A549 (cell line): ENCODE measurements at regions not wholly inside any gene's neighbourhood (a gene's known extent, or its start where the extent isn't known, plus 50 kb on each side); places are given as distances from the start of the nearest gene placed in this dataset.

Experiments
- ATAC-seq, 2 experiments: fragments of 200-7000 bp in 1 of 2; fragments of >200 bp in 1 of 2; cut with Nextera tagmentation in 1 of 2; cut with Tn5 transposase in 1 of 2; 3 replicates each; pipeline versions ENCODE4 v1.8.0 to v1.9.1; 2018 to 2020; ENCODE audit warnings: mild to moderate bottlenecking in 1 of 2, moderate library complexity in 1 of 2
- CTCF ChIA-PET: fragments of 300-600 bp; sonication (Branson Sonifier 250); formaldehyde crosslinking; extraction: SDS; loops from one replicate; lab custom pipeline; 2021; ENCODE audit warnings: antibody characterized with exemption, inconsistent platforms; lab: Yijun Ruan, JAX
- POLR2A ChIA-PET: fragments of 350-600 bp; formaldehyde crosslinking; extraction: SDS; loops from one replicate; lab custom pipeline; 2021; ENCODE audit warnings: antibody characterized with exemption, inconsistent platforms; lab: Yijun Ruan, JAX
- DNase-seq, 2 experiments: peaks; one replicate each; pipeline versions ENCODE4 v3.0.0 to v3.0.0-alpha.2; 2011 to 2016; ENCODE audit warnings: low read depth in 1 of 2, low spot score in 1 of 2
- FAIRE-seq: peaks from 2 replicates; lab custom pipeline; 2011; peaks lifted over from hg19 to GRCh38; lab: Jason Lieb, UNC
- H3K27ac ChIP-seq, 2 experiments: fragments of >200 bp; sonication (Bioruptor Twin); formaldehyde crosslinking; 3 replicates each; pipeline ENCODE4 v1.5.1; 2016 to 2017
- H3K4me1 ChIP-seq: fragments of >200 bp; sonication (Bioruptor Twin); formaldehyde crosslinking; 3 replicates; pipeline ENCODE4 v1.6.1; 2016
- H3K4me2 ChIP-seq: fragments of >200 bp; sonication (Bioruptor Twin); formaldehyde crosslinking; 3 replicates; pipeline ENCODE4 v1.6.1; 2016
- H3K4me3 ChIP-seq: fragments of >200 bp; sonication (Bioruptor Twin); formaldehyde crosslinking; 3 replicates; pipeline ENCODE4 v1.5.1; 2016
- H3K9me3 ChIP-seq: fragments of >200 bp; sonication (Bioruptor Twin); formaldehyde crosslinking; 3 replicates; pipeline ENCODE4 v1.6.1; 2016
- ATOH8 ChIP-seq: fragments of 250-450 bp; sonication (Bioruptor Pico); IDR thresholded peaks from 2 replicates; pipeline ENCODE4 v1.5.0; 2020; ENCODE audit warnings: low read depth, mild to moderate bottlenecking, moderate library complexity
- BCL3 ChIP-seq: fragments of >200 bp; sonication (Bioruptor Twin); formaldehyde crosslinking; IDR thresholded peaks from 3 replicates; pipeline ENCODE4 v1.6.1; 2016
- BHLHE40 ChIP-seq: IDR thresholded peaks from 2 replicates; pipeline ENCODE4 v1.6.1; 2012; ENCODE audit warnings: low read depth, low read length, inconsistent platforms
- CBX2 ChIP-seq: fragments of 200-600 bp; sonication (generic); IDR thresholded peaks from 2 replicates; pipeline ENCODE4 v1.6.1; 2016; ENCODE audit warnings: low read depth, mild to moderate bottlenecking, borderline replicate concordance
- CEBPB ChIP-seq, 2 experiments: fragments of >200 bp in 1 of 2; sonication (Bioruptor Twin) in 1 of 2; formaldehyde crosslinking in 1 of 2; IDR thresholded peaks; 2 replicates each; pipeline ENCODE4 v1.6.1; 2012 to 2016
- CHD2 ChIP-seq: fragments of 150-350 bp; IDR thresholded peaks from 2 replicates; pipeline ENCODE4 v1.6.1; 2014; ENCODE audit warnings: low read length; ENCODE audit not compliant: partially characterized antibody
- CHD4 ChIP-seq: fragments of 200-600 bp; sonication (generic); IDR thresholded peaks from 2 replicates; pipeline ENCODE4 v1.6.1; 2016; ENCODE audit warnings: antibody characterized with exemption, mild to moderate bottlenecking, borderline replicate concordance
- EHF ChIP-seq: fragments of 250-450 bp; sonication (Bioruptor Pico); IDR thresholded peaks from 2 replicates; pipeline ENCODE4 v1.5.0; 2020; ENCODE audit warnings: mild to moderate bottlenecking
- EP300 ChIP-seq, 2 experiments: fragments of >200 bp; sonication (Bioruptor Twin); formaldehyde crosslinking; IDR thresholded peaks; 2 replicates in 1 of 2; 3 replicates in 1 of 2; pipeline ENCODE4 v1.6.1; 2016 to 2017
- FOSL2 ChIP-seq, 2 experiments: fragments of 450-650 bp in 1 of 2; fragments of >200 bp in 1 of 2; sonication (Bioruptor Twin) in 1 of 2; formaldehyde crosslinking; IDR thresholded peaks; 2 replicates each; pipeline versions ENCODE4 v1.5.0 to v1.6.1; 2016 to 2020; ENCODE audit warnings: mild to moderate bottlenecking in 1 of 2, moderate library complexity in 1 of 2
- FOXS1 ChIP-seq: fragments of 250-450 bp; sonication (Bioruptor Pico); IDR thresholded peaks from 2 replicates; pipeline ENCODE4 v1.5.0; 2020; ENCODE audit warnings: mild to moderate bottlenecking, moderate library complexity
- GATA3 ChIP-seq: IDR thresholded peaks from 2 replicates; pipeline ENCODE4 v1.6.1; 2012; ENCODE audit warnings: borderline replicate concordance
- HDAC2 ChIP-seq: fragments of 200-600 bp; sonication (generic); IDR thresholded peaks from 2 replicates; pipeline ENCODE4 v1.6.1; 2016
- HMGXB4 ChIP-seq: fragments of 250-450 bp; sonication (Bioruptor Pico); IDR thresholded peaks from 2 replicates; pipeline ENCODE4 v1.5.0; 2021; ENCODE audit warnings: mild to moderate bottlenecking, moderate library complexity, borderline replicate concordance
- HOXA7 ChIP-seq: fragments of 250-450 bp; sonication (Bioruptor Pico); IDR thresholded peaks from 2 replicates; pipeline ENCODE4 v1.5.0; 2020; ENCODE audit warnings: mild to moderate bottlenecking, moderate library complexity
- JUN ChIP-seq, 2 experiments: fragments of >200 bp; sonication (Bioruptor Twin); formaldehyde crosslinking; IDR thresholded peaks; 2 replicates in 1 of 2; 3 replicates in 1 of 2; pipeline ENCODE4 v1.6.1; 2016 to 2017
- MAFK ChIP-seq: fragments of 450-650 bp; IDR thresholded peaks from 2 replicates; pipeline ENCODE4 v1.6.1; 2014; ENCODE audit not compliant: partially characterized antibody
- MAZ ChIP-seq: fragments of 150-350 bp; IDR thresholded peaks from 2 replicates; pipeline ENCODE4 v1.6.1; 2014; ENCODE audit warnings: antibody characterized with exemption, low read depth, low read length, borderline replicate concordance
- PBX3 ChIP-seq: IDR thresholded peaks from 2 replicates; pipeline ENCODE4 v1.6.1; 2012
- POLR2AphosphoS2 ChIP-seq: conservative IDR thresholded peaks from 2 replicates; pipeline ENCODE4 v1.6.1; 2012; ENCODE audit warnings: low read length, improper control_type of control experiment, inconsistent platforms
- RARB ChIP-seq: fragments of 250-450 bp; sonication (Bioruptor Pico); IDR thresholded peaks from 2 replicates; pipeline ENCODE4 v1.8.0; 2021; ENCODE audit warnings: mild to moderate bottlenecking, moderate library complexity
- TFCP2L1 ChIP-seq: fragments of 250-450 bp; sonication (Bioruptor Pico); IDR thresholded peaks from 2 replicates; pipeline ENCODE4 v1.5.0; 2021; ENCODE audit warnings: mild to moderate bottlenecking
- ZC3H11A ChIP-seq: fragments of 450-650 bp; IDR thresholded peaks from 2 replicates; pipeline ENCODE4 v1.6.1; 2014; ENCODE audit warnings: antibody characterized with exemption, mild to moderate bottlenecking
- WGBS: methylation state at CpG from one replicate; pipeline ENCODE4 v1.1.6; 2017; ENCODE audit errors: missing lambda C conversion rate; 5-methylcytosine and 5-hydroxymethylcytosine counted together

- TF ChIP-seq HMGXB4 (CRISPR knock-in tag): no peak
- TF ChIP-seq PBX3: no peak
- no peak for TF ChIP-seq CEBPB (IDR thresholded peaks at IDR 0.05)
- TF ChIP-seq FOSL2 (IDR thresholded peaks at IDR 0.05): no peak
- no peak for TF ChIP-seq FOSL2 (CRISPR knock-in tag; IDR thresholded peaks at IDR 0.05)
- no peak for TF ChIP-seq JUN (IDR thresholded peaks at IDR 0.05)
- TF ChIP-seq CHD4: no peak
- TF ChIP-seq POLR2AphosphoS2: no peak
These were observed 356.5 kb downstream of the CDH9 start (continued) for GRCh38 chr5:26681861-26682260.

GRCh38 chr5:26674846-26675245 lies 363.5 kb downstream of the CDH9 start:
- no peak for ATAC-seq
- no peak for DNase-seq
- ChIA-PET CTCF (no interaction called here), POLR2A (no interaction called here)
- Histone ChIP-seq H3K4me1 (no peaks in the 10 kb centered on the region), H3K27ac (no peak overlapping the region), H3K4me3 (no peak overlapping the region), H3K4me2 (peak overlapping the region; percentile 47; the same call in 2 of the 3 replicates), H3K9me3 (no peaks in the 10 kb centered on the region)
- 11% methylated on average over 8 of the region's 8 CpGs for WGBS
- TF ChIP-seq ZC3H11A (no peak), TFCP2L1 (CRISPR knock-in tag) (no peak), EHF (no peak), JUN (IDR thresholded peaks at IDR 0.05) (no peak), MAZ (no peak), HOXA7 (CRISPR knock-in tag) (no peak), RARB (CRISPR knock-in tag) (no peak)
- no peak for FAIRE-seq

GRCh38 chr5:26669523-26669922 lies 368.9 kb downstream of the CDH9 start:
- no peak overlapping the region for H3K27ac ChIP-seq
- H3K4me3 ChIP-seq: no peak overlapping the region
- FAIRE-seq: no peak
- no peak for ATAC-seq
- H3K9me3 ChIP-seq: no peaks in the 10 kb centered on the region
- WGBS: 70% methylated on average over 21 of the region's 25 CpGs
- no peaks in the 10 kb centered on the region for H3K4me1 ChIP-seq
- ChIA-PET POLR2A (no interaction called here), CTCF (no interaction called here)
- TF ChIP-seq CHD2 (no peak), BHLHE40 (no peak), GATA3 (no peak), ATOH8 (CRISPR knock-in tag) (no peak), BCL3 (no peak), FOXS1 (CRISPR knock-in tag) (no peak), HDAC2 (no peak), CBX2 (no peak), EP300 (IDR thresholded peaks at IDR 0.05) (no peak), CHD4 (no peak), MAFK (no peak)
- no peak overlapping the region for H3K4me2 ChIP-seq
- no peak for DNase-seq
